H1 (cell line): ENCODE measurements at regions not wholly inside any gene's neighbourhood (a gene's known extent, or its start where the extent isn't known, plus 50 kb on each side); places are given as distances from the start of the nearest gene placed in this dataset.

Experiments
- EZH2 ChIP-seq: fragments of 200-600 bp; sonication (generic); IDR thresholded peaks from 2 replicates; pipeline ENCODE4 v1.7.1; 2012; ENCODE audit warnings: low read depth, mild to moderate bottlenecking, moderate library complexity, low read length, inconsistent platforms; ENCODE audit not compliant: severe bottlenecking
- POU5F1 ChIP-seq: IDR thresholded peaks from 2 replicates; pipeline ENCODE4 v1.6.1; 2011; ENCODE audit warnings: low read depth, mild to moderate bottlenecking, low read length, moderate library complexity
- RFX5 ChIP-seq: IDR thresholded peaks from 2 replicates; pipeline ENCODE4 v1.6.1; 2011; ENCODE audit warnings: low read depth, low read length, improper control_type of control experiment, borderline replicate concordance

GRCh38 chr6:40125680-40126394 lies 191.6 kb upstream of the MOCS1 start:
- TF ChIP-seq RFX5 (no peak), EZH2 (no peak), POU5F1 (no peak)
